Loucy (cell line): ENCODE measurements at regions not wholly inside any gene's neighbourhood (a gene's known extent, or its start where the extent isn't known, plus 50 kb on each side); places are given as distances from the start of the nearest gene placed in this dataset.

Experiments
- H2AFZ ChIP-seq: fragments of 200-600 bp; sonication (generic); 2 replicates; pipeline ENCODE4 v1.6.0; 2016; ENCODE audit warnings: antibody characterized with exemption, mild to moderate bottlenecking, low read length, moderate library complexity
- H3F3A ChIP-seq: fragments of 200-600 bp; 2 replicates; pipeline ENCODE4 v1.6.0; 2016; ENCODE audit warnings: antibody characterized with exemption, low read depth, mild to moderate bottlenecking
- H3K27me3 ChIP-seq: fragments of 200-600 bp; sonication (generic); 2 replicates; pipeline ENCODE4 v1.6.1; 2014; ENCODE audit warnings: low read length, mild to moderate bottlenecking; ENCODE audit not compliant: insufficient read depth, poor library complexity, severe bottlenecking
- H3K36me3 ChIP-seq: fragments of 200-600 bp; sonication (generic); 2 replicates; pipeline ENCODE4 v1.6.1; 2016; ENCODE audit warnings: low read length; ENCODE audit not compliant: insufficient read depth
- H3K4me1 ChIP-seq: fragments of 200-600 bp; sonication (generic); 2 replicates; pipeline ENCODE4 v1.5.1; 2014; ENCODE audit warnings: low read length, mild to moderate bottlenecking; ENCODE audit not compliant: insufficient read depth, poor library complexity, severe bottlenecking
- H3K4me2 ChIP-seq: fragments of 200-600 bp; sonication (generic); 2 replicates; pipeline ENCODE4 v1.6.0; 2014; ENCODE audit warnings: antibody characterized with exemption, low read length, low read depth, mild to moderate bottlenecking; ENCODE audit not compliant: poor library complexity, severe bottlenecking
- H3K4me3 ChIP-seq: fragments of 200-600 bp; sonication (generic); 2 replicates; pipeline ENCODE4 v1.5.1; 2014; ENCODE audit warnings: low read length, mild to moderate bottlenecking, mixed read lengths; ENCODE audit not compliant: poor library complexity, severe bottlenecking
- H3K79me2 ChIP-seq: fragments of 200-600 bp; sonication (generic); 2 replicates; pipeline ENCODE4 v1.6.1; 2014; ENCODE audit warnings: low read length; ENCODE audit not compliant: insufficient read depth
- H3K9ac ChIP-seq: fragments of 200-600 bp; sonication (generic); 2 replicates; pipeline ENCODE4 v1.6.0; 2014; ENCODE audit warnings: mild to moderate bottlenecking, low read depth, low read length, moderate library complexity; ENCODE audit not compliant: poor library complexity, severe bottlenecking
- H3K9me2 ChIP-seq: fragments of 200-600 bp; sonication (generic); replicated peaks from 2 replicates; pipeline ENCODE4 v1.6.1; 2016; ENCODE audit warnings: low read depth, low read length, mixed read lengths
- H3K9me3 ChIP-seq: fragments of 200-600 bp; sonication (generic); 2 replicates; pipeline ENCODE4 v1.6.1; 2014; ENCODE audit warnings: mild to moderate bottlenecking, antibody characterized with exemption, low read length, low read depth; ENCODE audit not compliant: insufficient read depth
- H4K20me1 ChIP-seq: fragments of 200-600 bp; sonication (generic); 2 replicates; pipeline ENCODE4 v1.6.0; 2014; ENCODE audit warnings: antibody characterized with exemption, low read length, mild to moderate bottlenecking; ENCODE audit not compliant: insufficient read depth, poor library complexity, severe bottlenecking
- CTCF ChIP-seq: fragments of 200-600 bp; sonication (generic); conservative IDR thresholded peaks from 2 replicates; pipeline ENCODE4 v1.5.1; 2014; ENCODE audit warnings: mild to moderate bottlenecking, antibody characterized with exemption, low read length
- EZH2phosphoT487 ChIP-seq: fragments of 200-600 bp; IDR thresholded peaks from 2 replicates; pipeline ENCODE4 v1.6.1; 2018; ENCODE audit warnings: antibody characterized with exemption, mild to moderate bottlenecking, moderate library complexity, borderline replicate concordance

GRCh38 chr2:176664478-176664877, 395.2 kb downstream of the MTX2 start:
- Histone ChIP-seq H3K4me1 (no peaks in the 10 kb centered on the region), H2AFZ (no peak overlapping the region), H3K36me3 (no peaks in the 10 kb centered on the region), H3K9me2 (no peaks in the 10 kb centered on the region), H3K9me3 (no peaks in the 10 kb centered on the region), H3K79me2 (no peaks in the 10 kb centered on the region), H3K4me2 (no peak overlapping the region), H3F3A (no peaks in the 10 kb centered on the region), H3K9ac (no peak overlapping the region), H3K27me3 (no peaks in the 10 kb centered on the region), H4K20me1 (no peaks in the 10 kb centered on the region), H3K4me3 (no peak overlapping the region)
- TF ChIP-seq EZH2phosphoT487 (no peak), CTCF (no peak)

GRCh38 chr2:176665086-176665485, 395.8 kb downstream of the MTX2 start:
- Histone ChIP-seq H3K36me3 (no peaks in the 10 kb centered on the region), H3K4me2 (no peak overlapping the region)

GRCh38 chr2:176668912-176669311, 399.7 kb downstream of the MTX2 start:
- Histone ChIP-seq H3K27me3 (no peaks in the 10 kb centered on the region), H3K4me1 (no peaks in the 10 kb centered on the region), H2AFZ (0 out of 2 replicates have a peak overlapping the region, but pooled peaks have one; percentile 61), H4K20me1 (no peaks in the 10 kb centered on the region), H3K36me3 (no peaks in the 10 kb centered on the region), H3K9me2 (no peaks in the 10 kb centered on the region), H3K4me2 (no peak overlapping the region), H3K4me3 (no peak overlapping the region), H3K9me3 (no peaks in the 10 kb centered on the region), H3K79me2 (no peaks in the 10 kb centered on the region), H3F3A (no peaks in the 10 kb centered on the region), H3K9ac (no peak overlapping the region)
- TF ChIP-seq CTCF: no peak
- TF ChIP-seq EZH2phosphoT487: no peak

More at GRCh38 chr2:176665086-176665485, 395.8 kb downstream of the MTX2 start:
- TF ChIP-seq EZH2phosphoT487 (no peak), CTCF (no peak)
- Histone ChIP-seq H3K79me2 (no peaks in the 10 kb centered on the region), H3F3A (no peaks in the 10 kb centered on the region), H4K20me1 (no peaks in the 10 kb centered on the region), H3K9me2 (no peaks in the 10 kb centered on the region), H2AFZ (no peak overlapping the region), H3K9ac (no peak overlapping the region), H3K27me3 (no peaks in the 10 kb centered on the region), H3K4me1 (no peaks in the 10 kb centered on the region), H3K9me3 (no peaks in the 10 kb centered on the region), H3K4me3 (no peak overlapping the region)
